ENCODE measurements at regions not wholly inside any gene's neighbourhood (a gene's known extent, or its start where the extent isn't known, plus 50 kb on each side); places are given as distances from the start of the nearest gene placed in this dataset.

DNA sequence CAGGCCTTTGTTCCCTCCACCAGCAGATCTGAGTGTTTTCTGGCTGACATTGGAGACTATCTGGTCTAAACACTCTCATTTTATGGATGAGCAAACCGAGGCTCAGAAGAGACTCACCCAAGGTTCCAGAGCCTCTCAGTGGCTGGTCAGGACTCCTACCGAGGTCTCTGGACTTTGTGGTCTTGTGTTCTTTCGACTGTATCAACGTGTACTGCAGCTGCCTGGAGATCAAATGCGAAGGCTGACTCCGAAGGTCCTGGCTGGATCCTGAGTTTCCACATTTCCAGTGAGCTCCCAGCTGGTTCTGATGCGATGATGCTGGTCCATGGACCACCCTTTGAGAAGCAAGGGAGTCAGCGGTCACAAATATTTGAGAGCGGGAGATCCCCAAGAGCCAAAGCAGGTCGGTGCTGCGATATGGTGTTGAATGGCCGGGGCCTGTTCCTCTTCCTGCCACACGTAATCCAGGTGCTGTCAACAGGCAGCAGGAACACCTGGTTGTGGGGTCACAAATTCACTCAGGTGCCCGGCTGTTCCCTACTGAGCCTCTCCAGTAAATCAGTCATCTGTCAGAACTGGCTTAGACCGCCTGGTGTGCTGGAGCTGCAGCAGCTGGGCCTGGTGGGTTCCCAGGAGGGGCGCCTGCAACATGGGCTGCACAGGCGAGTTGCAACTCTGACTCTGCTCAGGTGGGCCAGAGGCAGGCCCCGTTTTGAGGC, 94.8 kb upstream of the USP24 start:
- H3F3A ChIP-seq (ENCODE audit: low read length, unreplicated experiment), result peaks cover 8% of the 10 kb centered on the region
- no peak overlapping the region for H3K4me2 ChIP-seq (ENCODE audit: low read length)
- H4K20me1 ChIP-seq (ENCODE audit: low read length), result no peaks in the 10 kb centered on the region
- no peak overlapping the region for H3K4me3 ChIP-seq (ENCODE audit: low read length)
- POLR2A ChIA-PET (ENCODE audit: unreplicated experiment), result no interaction called here
- H3K9me2 ChIP-seq (replicated peaks; ENCODE audit: low read length), result no peaks in the 10 kb centered on the region
- H3K36me3 ChIP-seq (ENCODE audit: low read depth, low read length), result no peaks in the 10 kb centered on the region
- H3K79me2 ChIP-seq (ENCODE audit: low read length), result no peaks in the 10 kb centered on the region
- H3K4me1 ChIP-seq (ENCODE audit: insufficient read depth, low read length), result peaks cover 27% of the 10 kb centered on the region
- no peak for ATAC-seq
- no peak for TF ChIP-seq EZH2phosphoT487 (IDR thresholded peaks at IDR 0.05; ENCODE audit: borderline replicate concordance, low read length)
- TF ChIP-seq EZH2 (IDR thresholded peaks at IDR 0.05; ENCODE audit: low read length, unreplicated experiment), result no peak
- no peak for TF ChIP-seq CTCF (conservative IDR thresholded peaks at IDR 0.05; ENCODE audit: low read depth, low read length)
- H3K27me3 ChIP-seq (ENCODE audit: low read length), result no peaks in the 10 kb centered on the region
- intact Hi-C loops (cut with micrococcal nuclease), result loop anchor here (1.0 to 5.0 kb wide), 2 partner anchors 67 to 119 kb away; no protein-coding TSS in a partner anchor
- H3K9me3 ChIP-seq (ENCODE audit: low read length), result no peaks in the 10 kb centered on the region
- H3K27ac ChIP-seq (ENCODE audit: low read length), result peak overlapping the region; percentile 51
- H3K9ac ChIP-seq (ENCODE audit: low read length), result peak overlapping the region; percentile 17; the same call in 1 of the 2 replicates
- CTCF ChIA-PET, result interaction anchor here (0.6 to 0.9 kb wide), 2 partner anchors 28 to 66 kb away, joined by 3 to 4 read pairs; no protein-coding TSS in a partner anchor
- DNase-seq, result no peak
- no peak overlapping the region for H2AFZ ChIP-seq (ENCODE audit: low read length)
- BruUV-seq (replicated peaks), result no TSS peak

GRCh38 chr1:55309053-55309452, 93.9 kb upstream of the USP24 start:
- H3K27me3 ChIP-seq (ENCODE audit: low read length), result no peaks in the 10 kb centered on the region
- no peak for TF ChIP-seq EZH2 (IDR thresholded peaks at IDR 0.05; ENCODE audit: low read length, unreplicated experiment)
- no peak for TF ChIP-seq CTCF (conservative IDR thresholded peaks at IDR 0.05; ENCODE audit: low read depth, low read length)
- no peak for TF ChIP-seq EZH2phosphoT487 (IDR thresholded peaks at IDR 0.05; ENCODE audit: borderline replicate concordance, low read length)
- H3K36me3 ChIP-seq (ENCODE audit: low read depth, low read length), result no peaks in the 10 kb centered on the region
- H3K27ac ChIP-seq (ENCODE audit: low read length), result no peak overlapping the region
- H3K9me2 ChIP-seq (replicated peaks; ENCODE audit: low read length), result no peaks in the 10 kb centered on the region
- no peak for ATAC-seq
- no peaks in the 10 kb centered on the region for H3K79me2 ChIP-seq (ENCODE audit: low read length)
- ChIA-PET CTCF (no interaction called here), POLR2A (ENCODE audit: unreplicated experiment) (no interaction called here)
- no peaks in the 10 kb centered on the region for H4K20me1 ChIP-seq (ENCODE audit: low read length)
- BruUV-seq (replicated peaks), result no TSS peak
- H3K4me3 ChIP-seq (ENCODE audit: low read length), result no peak overlapping the region
- intact Hi-C loops (cut with micrococcal nuclease), result no loop called here
- peaks cover 23% of the 10 kb centered on the region for H3K4me1 ChIP-seq (ENCODE audit: insufficient read depth, low read length)
- no peak overlapping the region for H3K4me2 ChIP-seq (ENCODE audit: low read length)
- peaks cover 8% of the 10 kb centered on the region for H3F3A ChIP-seq (ENCODE audit: low read length, unreplicated experiment)
- no peaks in the 10 kb centered on the region for H3K9me3 ChIP-seq (ENCODE audit: low read length)
- H3K9ac ChIP-seq (ENCODE audit: low read length), result no peak overlapping the region
- DNase-seq, result no peak
- no peak overlapping the region for H2AFZ ChIP-seq (ENCODE audit: low read length)

DNA sequence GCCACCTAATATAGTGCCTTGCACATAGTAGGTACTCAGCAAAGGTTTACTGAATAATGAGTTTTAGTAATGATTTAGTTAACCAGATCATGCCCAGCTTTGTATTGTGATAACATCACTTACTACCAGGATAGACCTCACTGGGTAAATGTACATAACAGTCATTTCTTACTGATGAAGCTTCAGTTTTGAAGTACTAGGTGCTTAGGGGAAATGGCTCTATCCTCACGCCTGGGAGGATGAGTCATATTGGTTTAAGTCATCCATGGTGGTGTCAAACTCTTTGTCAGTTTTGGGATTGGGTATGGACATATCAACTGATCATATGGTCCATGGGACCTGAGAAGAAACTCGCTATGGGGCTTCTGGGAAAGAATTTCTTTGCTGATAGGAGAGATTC, 90.6 kb upstream of the USP24 start:
- no peak overlapping the region for H3K27ac ChIP-seq (ENCODE audit: low read length)

More for the DNA sequence above, 90.6 kb upstream of the USP24 start:
- Histone ChIP-seq H3K4me2 (ENCODE audit: low read length) (no peak overlapping the region), H2AFZ (ENCODE audit: low read length) (no peak overlapping the region), H3F3A (ENCODE audit: low read length, unreplicated experiment) (no peaks in the 10 kb centered on the region), H3K79me2 (ENCODE audit: low read length) (no peaks in the 10 kb centered on the region), H3K4me3 (ENCODE audit: low read length) (no peak overlapping the region), H3K9me3 (ENCODE audit: low read length) (no peaks in the 10 kb centered on the region), H3K9ac (ENCODE audit: low read length) (no peak overlapping the region), H3K36me3 (ENCODE audit: low read depth, low read length) (no peaks in the 10 kb centered on the region), H3K9me2 (replicated peaks; ENCODE audit: low read length) (no peaks in the 10 kb centered on the region), H3K4me1 (ENCODE audit: insufficient read depth, low read length) (peaks cover 6% of the 10 kb centered on the region), H3K27me3 (ENCODE audit: low read length) (no peaks in the 10 kb centered on the region), H4K20me1 (ENCODE audit: low read length) (no peaks in the 10 kb centered on the region)
- no TSS peak for BruUV-seq (replicated peaks)
- intact Hi-C loops (cut with micrococcal nuclease), result no loop called here
- ChIA-PET CTCF (no interaction called here), POLR2A (ENCODE audit: unreplicated experiment) (no interaction called here)
- ATAC-seq, result no peak
- TF ChIP-seq EZH2 (IDR thresholded peaks at IDR 0.05; ENCODE audit: low read length, unreplicated experiment), result no peak
- no peak for TF ChIP-seq EZH2phosphoT487 (IDR thresholded peaks at IDR 0.05; ENCODE audit: borderline replicate concordance, low read length)
- no peak for TF ChIP-seq CTCF (conservative IDR thresholded peaks at IDR 0.05; ENCODE audit: low read depth, low read length)
- no peak for DNase-seq
